IPS DF 6.9 (cell line): ENCODE measurements at regions not wholly inside any gene's neighbourhood (a gene's known extent, or its start where the extent isn't known, plus 50 kb on each side); places are given as distances from the start of the nearest gene placed in this dataset.

Experiments used
- DNase-seq: peaks from one replicate; pipeline ENCODE4 v3.0.0-alpha.2; 2013; ENCODE audit warnings: low read depth, low spot score
- H3K27ac ChIP-seq: one replicate; pipeline ENCODE4 v1.5.1; 2013; ENCODE audit warnings: low read length, control low read depth
- H3K27me3 ChIP-seq: 2 replicates; pipeline ENCODE4 v1.6.1; 2013; ENCODE audit warnings: mild to moderate bottlenecking, low read length; ENCODE audit not compliant: control insufficient read depth, insufficient read depth
- H3K36me3 ChIP-seq: 2 replicates; pipeline ENCODE4 v1.6.1; 2013; ENCODE audit warnings: low read length; ENCODE audit not compliant: control insufficient read depth, insufficient read depth
- H3K4me1 ChIP-seq: 2 replicates; pipeline ENCODE4 v1.6.1; 2013; ENCODE audit warnings: low read length; ENCODE audit not compliant: control insufficient read depth, insufficient read depth
- H3K4me3 ChIP-seq: 2 replicates; pipeline ENCODE4 v1.5.1; 2013; ENCODE audit warnings: mild to moderate bottlenecking, low read length
- H3K9me3 ChIP-seq: 2 replicates; pipeline ENCODE4 v1.6.1; 2013; ENCODE audit warnings: low read length, inconsistent platforms; ENCODE audit not compliant: control insufficient read depth, insufficient read depth
- WGBS: extraction: QIAGEN DNeasy Blood & Tissue Kit; methylation state at CpG from one replicate; pipeline ENCODE4 v1.1.7; 2013; ENCODE audit warnings: mixed read lengths, missing lambda C conversion rate; ENCODE audit not compliant: insufficient read length, insufficient coverage; 5-methylcytosine and 5-hydroxymethylcytosine counted together

DNA sequence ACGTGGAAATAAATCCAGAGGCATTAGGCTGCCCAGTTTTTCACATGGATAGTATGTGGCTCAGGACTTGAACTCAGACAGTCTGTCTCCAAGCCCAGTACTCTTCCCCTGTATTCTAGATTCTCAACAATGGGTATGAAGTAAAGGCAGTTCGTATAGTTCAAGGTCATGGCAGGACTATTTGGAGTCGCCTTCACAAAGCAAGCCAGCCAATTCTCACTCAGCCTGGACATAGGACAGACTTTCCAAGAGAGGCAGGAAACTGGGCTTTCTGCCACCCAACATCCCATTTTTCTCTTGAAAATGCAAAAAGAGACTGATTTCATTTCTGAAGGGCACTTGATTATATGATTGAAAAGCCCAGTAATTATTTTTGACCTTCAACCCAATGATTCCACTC lies 111.0 kb downstream of the EDN1 start:
- Histone ChIP-seq H3K27ac (no peak overlapping the region), H3K36me3 (no peaks in the 10 kb centered on the region), H3K4me1 (no peaks in the 10 kb centered on the region), H3K4me3 (no peak overlapping the region), H3K9me3 (no peaks in the 10 kb centered on the region), H3K27me3 (no peaks in the 10 kb centered on the region)
- no CpG with 5 or more reads among the region's 3 CpGs for WGBS
- DNase-seq: no peak

DNA sequence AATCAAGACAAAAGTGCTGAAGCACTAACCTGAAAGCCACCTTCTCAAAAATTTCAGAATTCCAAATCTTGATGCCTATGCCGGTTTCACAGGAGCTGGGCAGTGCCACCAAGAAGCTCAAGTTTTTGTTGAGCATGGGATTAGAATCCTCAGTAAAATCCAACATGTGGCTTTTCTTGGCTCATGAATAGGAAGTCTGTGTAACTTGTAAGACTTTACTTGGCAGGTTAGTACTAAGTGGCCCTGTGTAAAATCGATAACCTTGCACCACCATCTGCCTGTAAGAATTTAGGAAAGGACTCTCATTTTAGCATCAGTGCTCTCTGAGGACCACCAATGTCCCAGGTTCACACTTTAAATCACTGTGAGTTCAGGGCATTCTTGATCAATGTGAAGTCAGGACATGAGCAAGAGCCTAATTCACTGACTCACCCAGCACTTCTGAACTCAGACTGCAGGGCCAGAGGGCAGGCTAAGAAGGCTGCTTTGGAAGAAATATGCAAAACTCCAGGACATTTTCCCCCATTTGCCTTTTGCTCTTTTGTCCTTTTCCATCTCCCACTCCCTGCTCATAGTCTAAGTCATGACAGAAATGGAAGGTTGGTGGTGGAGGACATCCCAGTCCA lies 113.2 kb downstream of the EDN1 start:
- Histone ChIP-seq H3K27ac (no peak overlapping the region), H3K36me3 (no peaks in the 10 kb centered on the region), H3K4me3 (no peak overlapping the region), H3K9me3 (no peaks in the 10 kb centered on the region), H3K4me1 (no peaks in the 10 kb centered on the region), H3K27me3 (no peaks in the 10 kb centered on the region)
- WGBS: no CpG with 5 or more reads among the region's 2 CpGs
- DNase-seq: no peak

DNA sequence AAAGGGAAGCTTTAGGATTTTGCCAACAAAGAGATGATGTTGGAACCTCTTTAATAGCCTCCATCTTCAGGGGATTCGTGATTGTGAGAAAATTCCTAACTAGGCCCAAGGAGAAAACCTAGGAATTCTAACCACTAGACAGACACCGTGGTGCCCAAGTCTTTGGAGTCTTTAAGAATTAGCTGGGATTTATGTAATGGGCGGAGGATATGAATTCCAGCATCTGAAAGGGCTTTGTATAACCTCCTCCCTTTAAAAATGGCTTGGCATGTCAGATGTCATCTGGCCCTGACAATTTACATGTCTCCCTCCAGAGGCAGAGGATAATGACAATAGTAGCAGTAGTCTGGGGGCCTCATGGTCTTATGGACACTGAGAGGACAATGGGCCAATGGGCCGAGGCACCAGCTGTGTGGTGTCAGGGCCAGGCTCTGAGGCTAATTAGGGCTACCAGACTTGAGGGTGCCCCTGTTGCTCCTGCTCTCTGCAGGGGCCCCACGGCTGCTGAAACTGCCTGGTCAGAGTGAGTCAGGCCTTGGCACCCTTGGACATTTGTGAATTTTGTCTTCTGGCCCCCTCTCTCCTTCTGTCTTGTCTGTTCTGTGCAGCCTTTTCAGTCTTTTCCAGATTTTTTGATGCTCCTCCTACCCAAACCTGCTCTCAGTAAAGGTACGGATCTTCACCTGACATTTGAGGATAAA lies 113.9 kb downstream of the EDN1 start:
- WGBS: no CpG with 5 or more reads among the region's 6 CpGs
- Histone ChIP-seq H3K4me3 (no peak overlapping the region), H3K27ac (no peak overlapping the region), H3K9me3 (no peaks in the 10 kb centered on the region), H3K4me1 (no peaks in the 10 kb centered on the region), H3K36me3 (no peaks in the 10 kb centered on the region), H3K27me3 (no peaks in the 10 kb centered on the region)
- DNase-seq: no peak

DNA sequence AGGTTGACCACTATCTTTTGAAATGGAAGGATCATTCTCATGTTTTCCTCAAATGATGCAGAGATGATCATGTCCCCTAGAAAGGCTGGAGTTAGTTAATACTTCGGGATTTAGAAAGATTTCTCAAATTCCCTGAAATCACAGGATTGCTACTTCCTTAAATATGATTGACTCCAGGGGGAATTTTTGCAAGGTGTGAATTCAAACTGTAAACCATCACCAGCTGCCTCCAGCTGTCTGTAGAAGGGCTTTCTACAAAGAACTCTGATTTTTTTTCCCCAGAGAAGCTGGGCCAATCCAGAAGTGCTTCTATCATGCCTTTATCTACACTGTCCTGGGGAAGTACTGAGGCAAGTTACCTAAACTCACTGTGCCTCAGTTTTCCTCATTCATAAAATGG lies 114.5 kb downstream of the EDN1 start:
- Histone ChIP-seq H3K36me3 (no peaks in the 10 kb centered on the region), H3K4me1 (no peaks in the 10 kb centered on the region), H3K4me3 (no peak overlapping the region), H3K27me3 (no peaks in the 10 kb centered on the region), H3K9me3 (no peaks in the 10 kb centered on the region), H3K27ac (no peak overlapping the region)
- WGBS: no CpG with 5 or more reads among the region's 1 CpG
- DNase-seq: no peak

DNA sequence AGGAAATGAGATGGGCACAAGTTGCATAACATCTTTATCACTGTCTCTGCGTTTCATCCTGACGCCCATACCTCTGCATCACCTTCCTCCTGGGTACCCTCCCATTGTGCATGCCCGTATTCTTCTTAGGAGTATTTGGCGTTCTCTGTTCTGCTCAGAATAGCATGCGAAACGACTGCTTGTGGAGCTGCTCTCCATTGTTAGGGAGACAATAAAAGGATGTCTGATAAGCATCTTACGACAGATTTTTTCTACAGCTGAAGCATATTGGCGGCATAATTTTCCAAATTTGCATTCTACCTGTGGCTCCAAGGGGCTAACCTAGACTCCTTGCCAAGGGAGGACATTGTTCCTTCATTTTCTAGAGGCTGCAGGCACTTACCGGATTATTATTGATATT lies 118.6 kb downstream of the EDN1 start:
- H3K4me1 ChIP-seq: no peaks in the 10 kb centered on the region
- no CpG with 5 or more reads among the region's 9 CpGs for WGBS

DNA sequence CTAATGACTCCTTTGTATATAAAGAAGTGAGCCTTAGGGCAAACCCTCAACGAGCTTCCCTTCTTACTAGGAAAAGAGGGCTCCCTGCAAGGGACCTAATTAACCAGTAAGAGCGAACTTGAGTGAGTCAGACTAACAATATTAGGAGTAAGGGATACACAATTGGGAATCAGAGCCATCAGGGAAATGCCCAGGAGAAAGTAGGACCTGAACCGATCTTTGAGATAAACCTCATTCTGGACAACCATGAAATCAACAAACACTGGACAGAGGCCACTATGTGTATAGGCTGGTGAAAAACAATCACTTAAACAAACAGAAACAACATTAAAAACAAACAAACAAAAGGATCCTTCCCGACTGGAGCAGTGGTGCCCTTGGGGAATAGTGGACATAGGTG lies 120.8 kb downstream of the EDN1 start:
- no peak for DNase-seq
- H3K27ac ChIP-seq: no peak overlapping the region
- no CpG with 5 or more reads among the region's 4 CpGs for WGBS
- no peaks in the 10 kb centered on the region for H3K36me3 ChIP-seq
- H3K4me1 ChIP-seq: no peaks in the 10 kb centered on the region
- no peak overlapping the region for H3K4me3 ChIP-seq
- H3K27me3 ChIP-seq: no peaks in the 10 kb centered on the region
- no peaks in the 10 kb centered on the region for H3K9me3 ChIP-seq

More for the DNA sequence above, 118.6 kb downstream of the EDN1 start:
- Histone ChIP-seq H3K36me3 (no peaks in the 10 kb centered on the region), H3K4me3 (no peak overlapping the region), H3K9me3 (no peaks in the 10 kb centered on the region), H3K27ac (no peak overlapping the region), H3K27me3 (no peaks in the 10 kb centered on the region)
- DNase-seq: no peak

DNA sequence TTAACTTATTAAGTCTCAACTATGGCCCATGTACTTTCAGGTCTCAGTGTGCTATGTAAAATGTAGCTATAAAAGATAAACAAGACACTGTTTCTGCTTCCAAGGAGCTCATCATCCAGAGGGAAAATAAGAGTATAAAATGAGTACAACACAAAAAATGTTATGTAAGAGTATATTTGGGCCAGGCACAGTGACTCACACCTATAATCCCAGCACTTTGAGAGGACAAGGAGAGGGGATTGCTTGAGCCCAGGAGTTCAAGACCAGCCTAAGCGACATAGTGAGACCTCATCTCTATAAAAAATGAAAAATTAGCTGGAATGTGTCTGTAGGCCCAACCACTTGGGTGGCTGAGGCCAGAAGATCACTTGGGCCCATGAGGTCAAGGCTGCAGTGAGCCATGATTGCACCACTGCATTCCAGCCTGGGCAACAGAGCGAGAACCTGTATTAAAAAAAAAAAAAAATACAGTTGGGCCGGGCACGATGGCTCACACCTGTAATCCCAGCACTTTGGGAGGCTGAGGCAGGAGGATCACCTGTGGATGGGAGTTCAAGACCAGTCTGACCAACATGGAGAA lies 124.0 kb downstream of the EDN1 start:
- WGBS: no CpG with 5 or more reads among the region's 4 CpGs
- Histone ChIP-seq H3K4me3 (no peak overlapping the region), H3K9me3 (no peaks in the 10 kb centered on the region), H3K4me1 (no peaks in the 10 kb centered on the region), H3K27ac (no peak overlapping the region), H3K27me3 (no peaks in the 10 kb centered on the region), H3K36me3 (no peaks in the 10 kb centered on the region)
- no peak for DNase-seq

DNA sequence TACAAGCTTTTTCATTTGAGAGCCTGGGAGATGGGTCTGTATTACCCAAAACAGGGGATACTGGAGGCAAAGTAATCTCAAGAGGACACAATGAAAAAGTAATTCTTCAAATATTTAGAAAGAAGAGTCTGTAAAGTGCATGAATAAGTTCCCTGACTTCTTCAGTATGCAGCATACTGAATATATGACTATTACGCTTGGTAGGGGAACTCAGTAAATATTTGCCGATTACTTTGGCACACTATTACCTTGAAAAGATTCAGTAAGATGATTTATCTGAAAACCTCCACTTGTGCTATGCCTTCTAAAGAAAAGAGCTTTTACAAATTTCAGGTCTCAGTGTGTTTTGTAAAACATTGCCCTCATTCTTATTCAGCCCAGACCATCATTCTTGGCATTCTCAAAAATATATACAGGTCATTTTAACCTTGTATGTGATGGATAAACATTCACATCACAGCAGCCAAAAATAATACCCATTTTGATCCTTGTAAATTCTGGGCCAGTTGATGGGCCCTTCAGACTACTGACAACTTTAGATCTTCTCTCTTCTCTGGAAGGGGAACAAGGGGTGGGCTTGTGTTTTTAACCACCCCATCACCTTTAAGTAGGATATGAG lies 125.9 kb downstream of the EDN1 start:
- no peaks in the 10 kb centered on the region for H3K4me1 ChIP-seq
- H3K27me3 ChIP-seq: no peaks in the 10 kb centered on the region
- WGBS: no CpG with 5 or more reads among the region's 2 CpGs
- H3K9me3 ChIP-seq: no peaks in the 10 kb centered on the region
- no peaks in the 10 kb centered on the region for H3K36me3 ChIP-seq
- no peak overlapping the region for H3K27ac ChIP-seq
- DNase-seq: no peak
- H3K4me3 ChIP-seq: no peak overlapping the region

DNA sequence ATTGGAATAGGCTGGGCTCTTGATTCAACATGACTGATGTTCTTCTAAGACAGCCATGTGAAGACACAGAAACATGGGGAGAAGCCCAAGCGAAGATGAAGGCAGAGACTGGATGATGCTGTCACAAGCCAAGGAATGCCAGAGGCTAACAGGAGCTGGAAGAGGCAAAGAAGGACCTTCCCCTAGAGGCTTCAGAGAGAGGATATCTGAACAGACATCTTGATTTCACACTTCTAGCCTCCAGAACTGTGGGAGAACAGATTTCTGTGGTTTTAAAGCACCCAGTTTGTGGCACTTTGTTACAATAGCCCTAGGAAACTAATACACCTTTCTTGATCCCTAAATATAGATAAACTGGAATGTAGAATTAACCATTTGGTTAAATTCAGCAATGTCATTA lies 127.0 kb downstream of the EDN1 start:
- Histone ChIP-seq H3K4me1 (no peaks in the 10 kb centered on the region), H3K9me3 (no peaks in the 10 kb centered on the region), H3K27me3 (no peaks in the 10 kb centered on the region), H3K27ac (no peak overlapping the region), H3K4me3 (no peak overlapping the region), H3K36me3 (no peaks in the 10 kb centered on the region)
- no CpG with 5 or more reads among the region's 1 CpG for WGBS
- DNase-seq: no peak

DNA sequence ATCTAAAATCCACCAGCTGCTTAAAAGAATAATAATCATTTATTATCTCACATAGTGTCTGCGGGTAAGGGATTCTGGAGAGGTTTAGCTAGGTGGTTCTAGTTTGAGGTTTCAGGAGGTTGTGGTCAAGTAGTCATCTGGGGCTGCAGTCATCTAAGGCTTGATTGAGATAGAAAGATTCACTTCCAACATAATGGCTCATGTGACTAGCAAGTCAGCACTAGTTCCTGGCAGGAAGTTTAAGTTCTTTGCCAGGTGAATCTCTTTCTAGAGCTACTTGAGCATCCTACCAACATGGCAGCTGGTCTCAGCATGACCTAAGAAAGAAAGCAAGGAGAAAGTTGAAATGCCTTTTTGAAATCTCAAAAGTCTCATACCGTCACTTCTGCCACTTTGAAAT lies 128.8 kb downstream of the EDN1 start:
- no peaks in the 10 kb centered on the region for H3K4me1 ChIP-seq
- H3K9me3 ChIP-seq: no peaks in the 10 kb centered on the region
- DNase-seq: no peak
- no peak overlapping the region for H3K4me3 ChIP-seq
- no CpG with 5 or more reads among the region's 2 CpGs for WGBS
- no peak overlapping the region for H3K27ac ChIP-seq
- no peaks in the 10 kb centered on the region for H3K27me3 ChIP-seq
- no peaks in the 10 kb centered on the region for H3K36me3 ChIP-seq
